Activated CD8-positive, alpha-beta memory T cell treated with anti-CD3 and anti-CD28 coated beads, Interleukin-2, amount 50 U/mL, for 24 hours (primary cell): ENCODE measurements at regions not wholly inside any gene's neighbourhood (a gene's known extent, or its start where the extent isn't known, plus 50 kb on each side); places are given as distances from the start of the nearest gene placed in this dataset.

Source experiments
- DNase-seq: peaks from one replicate; pipeline ENCODE4 v3.0.0-alpha.2; 2020; ENCODE audit errors: extremely low read depth

DNA sequence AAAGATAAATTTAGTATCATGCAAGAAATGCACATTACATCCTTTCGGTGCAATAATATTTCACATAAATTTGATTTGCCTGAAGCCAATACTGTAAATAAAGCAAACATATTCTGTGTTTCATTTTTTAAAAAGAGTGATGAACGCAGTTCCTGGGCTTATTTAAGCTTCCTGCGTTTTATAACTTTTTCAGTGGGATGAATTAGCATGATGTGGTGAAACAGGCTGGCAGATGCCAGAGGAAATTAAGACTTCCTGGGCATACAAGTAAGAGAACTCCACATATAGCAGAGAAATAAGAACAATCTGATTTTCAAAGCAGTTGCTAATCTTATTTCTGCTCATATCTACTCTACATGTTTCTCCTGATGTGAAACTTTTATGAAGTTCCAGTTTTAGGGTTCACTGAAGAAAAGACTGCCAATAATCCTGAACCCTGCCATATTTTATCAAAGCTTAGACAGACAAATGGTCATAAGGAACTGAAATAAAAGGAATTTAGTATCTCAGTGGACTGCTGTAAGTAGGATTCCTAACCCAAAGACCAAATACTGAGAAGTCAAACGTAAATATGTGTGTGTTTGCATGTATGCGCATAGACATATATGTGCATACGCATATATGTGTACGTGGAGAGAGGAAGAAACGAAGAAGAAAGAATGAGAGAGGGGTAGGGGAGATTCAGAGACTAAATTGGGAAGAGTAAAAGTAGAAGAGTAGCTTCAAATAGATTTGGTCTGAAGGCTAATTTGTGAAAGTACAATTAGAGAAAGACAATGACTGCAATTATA lies 628.6 kb upstream of the CCDC54 start:
- no peak for DNase-seq

DNA sequence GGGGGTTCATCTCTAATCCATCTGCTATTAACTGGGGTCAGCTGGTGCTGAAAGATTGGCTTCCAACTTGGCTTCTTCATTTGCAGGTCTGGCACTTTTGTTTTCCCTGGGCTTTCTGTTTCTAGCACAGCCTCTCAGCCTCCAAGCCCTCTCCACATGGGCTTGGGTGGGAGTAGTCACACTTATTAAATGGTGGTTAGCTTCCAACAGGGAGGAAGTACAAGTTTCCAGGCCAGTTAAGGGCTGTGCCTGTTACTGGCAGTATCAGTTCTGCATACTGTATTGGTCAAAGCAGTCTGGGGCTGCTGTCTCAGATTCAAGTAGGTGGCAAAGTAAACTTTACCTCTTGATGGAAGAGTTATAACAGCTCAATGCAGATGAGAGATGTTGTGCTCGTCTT lies 627.1 kb upstream of the CCDC54 start:
- no peak for DNase-seq

DNA sequence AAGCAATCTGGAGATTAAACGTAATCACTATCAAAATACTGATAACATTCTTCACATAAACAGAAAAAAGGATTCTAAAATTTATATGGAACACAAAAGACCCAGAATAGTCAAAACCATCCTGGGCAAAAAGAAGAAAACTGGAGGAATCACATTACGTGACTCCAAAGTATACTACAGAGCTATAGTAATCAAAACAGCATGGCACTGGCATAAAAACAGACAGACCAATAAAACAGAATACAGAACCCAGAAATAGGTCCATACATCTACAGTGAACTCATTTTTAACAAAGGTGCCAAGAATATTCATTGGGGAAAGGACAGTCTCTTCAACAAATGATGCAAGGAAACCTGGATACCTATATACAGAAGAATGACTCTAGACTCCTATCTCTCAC lies 621.9 kb upstream of the CCDC54 start:
- DNase-seq, result no peak

DNA sequence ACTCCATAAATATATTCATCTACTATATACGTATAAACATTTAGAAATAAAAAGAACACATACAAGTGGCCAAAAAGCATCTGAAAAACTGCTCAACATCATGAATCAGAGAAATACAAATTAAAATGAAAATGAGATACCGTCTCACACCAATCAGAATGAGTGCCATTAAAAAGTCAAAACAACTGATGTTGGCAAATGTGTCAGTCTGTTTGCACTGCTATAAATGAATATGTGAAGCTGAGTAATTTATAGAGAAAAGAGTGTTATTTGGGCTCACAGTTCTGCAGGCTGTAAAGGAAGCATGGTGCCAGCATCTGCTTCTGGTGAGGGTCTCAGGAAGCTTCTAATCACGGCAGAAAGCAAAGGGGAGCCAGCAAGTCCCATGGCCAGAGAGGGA lies 620.3 kb upstream of the CCDC54 start:
- no peak for DNase-seq

DNA sequence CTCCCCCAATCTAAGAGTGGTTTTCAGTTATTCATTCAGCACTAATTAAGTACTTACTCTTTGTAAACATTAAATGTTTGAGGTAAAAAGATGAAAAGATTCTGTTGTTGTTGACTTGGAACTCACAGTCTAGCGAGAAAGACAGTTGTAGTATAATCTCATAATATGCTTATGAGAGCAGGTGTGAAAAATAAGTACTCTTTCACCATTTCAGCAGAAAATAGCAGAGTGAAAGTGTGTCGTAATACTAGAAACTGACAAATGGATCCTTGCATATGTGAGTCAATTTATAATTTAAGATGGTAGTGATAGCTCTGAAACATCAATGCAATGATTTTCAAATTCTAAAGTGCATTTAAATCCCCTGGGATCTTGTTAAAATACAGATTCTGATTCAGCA lies 618.8 kb upstream of the CCDC54 start:
- no peak for DNase-seq

DNA sequence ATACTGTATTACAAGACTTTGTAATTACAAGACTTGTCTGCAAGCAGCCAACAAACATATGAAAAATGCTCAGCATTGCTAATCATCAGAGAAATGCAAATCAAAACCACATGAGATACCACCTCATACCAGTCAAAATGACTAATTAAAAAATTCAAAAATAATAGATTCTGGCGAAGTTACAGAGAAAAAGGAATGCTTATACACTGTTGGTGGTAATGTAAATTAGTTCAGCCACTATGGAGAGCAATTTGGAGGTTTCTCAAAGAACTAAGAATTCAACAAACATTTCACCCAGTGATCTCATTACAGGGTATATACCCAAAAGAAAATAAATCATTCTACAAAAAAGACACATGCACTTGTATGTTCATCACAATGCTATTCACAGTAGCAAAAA lies 617.5 kb upstream of the CCDC54 start:
- no peak for DNase-seq

DNA sequence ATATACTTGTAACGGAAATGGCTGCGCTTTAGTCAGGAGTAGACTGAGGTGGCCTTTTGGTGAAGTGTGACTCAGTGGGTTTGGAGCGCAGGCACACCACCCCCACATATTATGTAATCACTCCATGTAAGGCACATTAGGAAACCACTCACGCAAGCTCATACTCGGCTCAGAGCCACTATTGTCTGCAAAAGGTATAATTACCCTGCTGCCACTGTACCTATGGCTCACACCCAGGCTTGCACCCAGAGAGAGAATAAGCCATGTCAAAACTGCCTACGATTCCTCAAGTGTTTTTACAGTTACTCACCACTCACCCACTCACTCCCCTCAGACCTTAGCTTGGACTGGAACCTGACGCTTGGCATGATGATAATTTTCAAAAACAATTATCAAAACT lies 611.9 kb upstream of the CCDC54 start:
- no peak for DNase-seq

DNA sequence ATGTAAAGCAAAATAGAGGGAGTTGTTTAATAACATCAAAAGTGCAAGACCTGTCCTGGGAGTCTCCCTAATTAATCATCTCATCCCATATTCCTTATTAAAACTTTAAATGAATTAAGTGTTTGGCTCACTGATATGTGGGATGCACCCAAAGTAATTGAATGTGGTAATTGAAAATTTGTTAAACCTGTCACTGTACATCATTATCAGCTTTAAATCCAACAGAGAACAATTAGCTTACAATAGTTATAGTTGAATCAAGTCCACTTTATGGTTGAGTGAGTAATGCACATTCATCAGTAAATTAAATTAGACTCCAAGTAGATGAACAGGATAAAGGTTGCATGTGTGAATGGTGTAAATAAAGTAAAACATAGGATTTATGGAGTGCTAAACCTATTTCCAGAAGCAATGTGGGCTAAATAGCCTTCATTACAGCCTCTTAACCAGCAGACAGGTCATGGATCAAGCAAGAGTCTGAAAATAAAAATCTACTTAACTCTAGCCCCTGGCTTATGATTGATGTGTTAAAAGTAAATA lies 608.2 kb upstream of the CCDC54 start:
- DNase-seq, result no peak

DNA sequence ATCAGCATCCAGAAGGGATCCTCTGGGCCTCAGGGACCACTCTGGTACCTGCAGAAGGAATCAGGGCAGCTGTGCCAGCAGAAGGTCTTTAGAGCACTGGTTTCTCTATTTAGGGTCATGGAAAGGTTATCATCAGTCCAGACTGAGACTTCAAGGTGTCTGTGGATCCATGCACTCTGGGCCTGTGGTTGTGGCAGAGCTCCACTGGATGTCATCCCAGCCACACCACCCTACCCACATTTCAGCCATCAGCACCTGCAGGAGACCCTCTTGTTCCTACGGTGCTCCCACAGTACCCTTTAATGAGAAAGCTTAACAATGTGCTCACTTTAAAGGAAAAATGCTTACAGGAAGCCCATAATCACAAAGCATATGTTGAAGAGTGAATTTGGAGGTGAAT lies 603.4 kb upstream of the CCDC54 start:
- DNase-seq, result no peak

DNA sequence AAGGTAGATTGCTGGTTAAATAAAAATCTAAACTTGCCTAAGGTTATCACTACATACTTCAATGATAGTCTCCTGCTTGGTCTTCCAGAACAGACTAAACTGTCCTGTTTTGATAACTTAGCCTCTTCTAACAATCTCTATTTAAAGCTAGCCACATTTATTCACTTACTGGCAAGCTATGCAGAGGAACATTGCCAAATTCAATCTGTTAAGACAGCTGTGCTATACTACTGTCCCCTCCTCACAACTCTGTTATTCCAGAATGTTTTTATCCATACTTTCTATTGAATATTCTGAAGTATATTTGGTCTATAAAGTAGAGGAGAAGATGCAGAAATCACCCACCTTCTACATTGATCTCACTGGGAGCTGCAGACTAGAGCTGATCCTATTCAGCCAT lies 594.0 kb upstream of the CCDC54 start:
- no peak for DNase-seq

DNA sequence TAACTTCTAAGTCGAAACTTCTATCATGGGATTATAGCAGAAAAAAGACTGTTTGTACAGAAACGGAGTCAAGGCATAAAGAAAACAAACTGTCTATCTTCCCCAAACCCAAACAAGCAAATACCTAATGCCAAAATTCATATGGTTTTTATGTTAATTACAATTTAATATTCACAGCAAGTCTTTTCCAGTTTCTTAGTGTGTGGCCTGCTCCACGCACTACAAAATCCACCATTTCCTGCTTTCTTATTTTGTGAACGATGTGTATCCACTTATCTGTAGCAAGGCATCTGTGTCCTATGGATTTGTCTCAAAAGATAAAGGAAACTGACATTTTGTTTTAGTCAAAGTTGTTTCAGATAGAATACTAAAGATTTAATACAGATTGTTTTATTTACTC lies 588.0 kb upstream of the CCDC54 start:
- DNase-seq, result no peak

DNA sequence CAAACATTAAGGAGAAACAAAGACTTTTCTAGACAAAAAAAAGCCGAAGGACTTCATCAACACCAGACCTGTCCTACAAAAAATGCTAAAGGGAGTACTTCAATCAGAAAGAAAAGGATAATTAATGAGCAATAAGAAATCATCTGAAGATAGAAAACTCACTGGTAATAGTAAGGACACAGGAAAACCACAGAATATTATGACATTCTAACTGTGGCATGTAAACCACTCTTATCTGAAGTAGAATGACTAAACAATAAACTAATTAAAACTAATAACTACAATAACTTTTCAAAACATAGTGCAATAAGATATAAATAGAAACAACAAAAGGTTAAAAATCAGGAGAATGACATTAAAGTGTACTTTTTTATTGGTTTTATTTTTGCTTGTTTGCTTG lies 584.5 kb upstream of the CCDC54 start:
- DNase-seq, result no peak

DNA sequence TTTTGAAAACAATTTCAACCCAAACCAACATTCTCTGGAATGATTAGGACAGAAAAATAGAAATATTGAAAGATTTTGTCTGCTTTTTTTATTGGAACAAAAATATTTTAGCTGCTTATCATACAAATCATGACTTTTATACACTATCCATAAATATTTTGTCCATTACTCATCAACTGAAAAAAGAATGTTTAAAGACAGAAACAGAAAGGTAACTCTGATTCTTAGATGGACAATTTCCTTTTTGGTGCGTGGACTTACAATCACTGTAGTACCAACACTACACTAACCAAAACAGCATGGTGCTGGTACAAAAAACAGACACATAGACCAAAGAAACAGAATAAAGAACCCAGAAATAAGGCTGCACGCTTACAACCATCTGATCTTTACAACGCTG lies 582.8 kb upstream of the CCDC54 start:
- no peak for DNase-seq

DNA sequence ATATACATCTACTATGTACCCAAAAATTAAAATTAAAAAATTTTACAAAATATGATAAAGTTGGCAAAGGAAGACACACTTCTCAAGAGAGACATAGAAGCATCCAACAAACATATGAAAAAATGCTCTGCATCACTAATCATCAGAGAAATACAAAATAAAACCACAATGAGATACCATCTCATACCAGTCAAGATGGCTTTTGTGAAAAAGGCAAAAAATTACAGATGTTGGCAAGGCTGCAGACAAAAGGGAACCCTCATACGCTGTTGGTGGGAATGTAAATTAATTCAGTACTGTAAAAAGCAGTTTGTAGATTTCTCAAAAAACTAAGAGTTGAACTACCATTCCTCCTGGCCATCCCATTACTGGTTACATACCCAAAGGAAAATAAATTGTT lies 581.7 kb upstream of the CCDC54 start:
- DNase-seq, result no peak

DNA sequence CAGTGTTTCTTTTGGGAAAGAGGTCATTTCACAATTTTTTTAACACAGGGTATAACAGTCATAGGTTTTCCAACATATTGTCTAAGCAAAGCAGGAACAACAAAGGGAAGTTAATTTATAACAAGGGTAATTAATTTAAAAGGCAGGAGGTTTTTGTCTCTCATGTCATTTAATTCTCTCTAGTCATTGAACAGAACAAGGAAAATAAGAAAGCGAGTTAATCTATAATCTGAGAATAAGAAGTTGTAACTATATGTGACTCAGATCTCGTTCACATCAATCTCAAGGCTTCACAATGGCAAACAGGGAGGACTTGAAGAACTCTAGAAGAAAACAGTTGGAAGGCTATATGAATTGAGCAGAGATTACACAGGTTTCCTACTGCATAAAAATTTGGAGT lies 579.8 kb upstream of the CCDC54 start:
- no peak for DNase-seq

DNA sequence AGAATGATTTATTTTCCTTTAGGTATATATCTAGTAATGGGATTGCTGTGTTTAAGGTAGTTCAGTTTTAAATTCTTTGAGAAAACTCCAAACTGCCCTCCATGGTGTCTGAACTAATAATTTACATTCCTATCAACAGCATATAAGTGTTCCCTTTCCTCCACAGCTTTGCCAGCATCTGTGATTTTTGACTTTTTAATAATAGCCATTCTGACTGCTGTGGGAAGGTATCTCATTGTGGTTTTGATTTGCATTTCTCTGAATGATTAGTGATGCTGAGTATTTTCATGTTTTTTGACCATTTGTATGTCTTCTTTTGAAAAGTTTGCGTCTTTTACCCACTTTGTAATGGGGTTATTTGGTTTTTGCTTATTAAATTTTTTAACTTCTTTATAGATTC lies 571.6 kb upstream of the CCDC54 start:
- DNase-seq, result no peak

DNA sequence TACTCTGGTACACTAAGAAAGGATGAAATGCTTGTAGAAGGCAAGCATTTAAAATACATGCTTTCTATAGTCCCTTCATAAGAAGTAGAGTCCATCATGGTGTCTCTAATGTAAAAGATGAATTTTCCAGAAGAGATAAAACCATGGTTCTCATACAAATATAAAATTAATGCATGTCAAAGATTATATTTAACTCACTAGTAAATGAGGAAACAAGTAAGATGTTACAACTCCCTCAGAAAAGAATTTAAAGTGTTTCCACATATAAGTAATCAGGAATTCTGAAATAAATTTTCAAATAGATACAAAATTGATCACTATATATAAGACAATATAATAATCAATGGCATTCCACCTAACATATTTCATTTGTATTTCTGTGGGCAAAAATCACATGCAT lies 570.3 kb upstream of the CCDC54 start:
- DNase-seq, result no peak

DNA sequence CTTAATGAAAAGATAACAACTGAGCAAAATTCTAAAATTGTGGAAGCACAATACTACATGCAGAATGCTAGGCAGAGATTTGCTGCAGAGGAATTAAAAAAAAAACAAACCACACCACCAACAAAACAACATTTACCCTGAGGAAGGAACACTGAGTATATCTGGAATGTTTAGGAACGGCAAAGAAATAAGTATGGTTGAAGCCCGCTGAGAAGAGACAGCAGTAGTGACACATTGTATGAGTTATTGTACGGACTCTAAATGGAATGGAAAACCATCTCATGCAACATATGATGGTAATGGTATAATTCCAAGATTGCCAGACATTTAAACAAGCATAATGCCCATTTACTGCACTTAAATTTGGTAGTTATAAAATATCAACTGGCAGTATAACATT lies 568.2 kb upstream of the CCDC54 start:
- DNase-seq, result no peak

DNA sequence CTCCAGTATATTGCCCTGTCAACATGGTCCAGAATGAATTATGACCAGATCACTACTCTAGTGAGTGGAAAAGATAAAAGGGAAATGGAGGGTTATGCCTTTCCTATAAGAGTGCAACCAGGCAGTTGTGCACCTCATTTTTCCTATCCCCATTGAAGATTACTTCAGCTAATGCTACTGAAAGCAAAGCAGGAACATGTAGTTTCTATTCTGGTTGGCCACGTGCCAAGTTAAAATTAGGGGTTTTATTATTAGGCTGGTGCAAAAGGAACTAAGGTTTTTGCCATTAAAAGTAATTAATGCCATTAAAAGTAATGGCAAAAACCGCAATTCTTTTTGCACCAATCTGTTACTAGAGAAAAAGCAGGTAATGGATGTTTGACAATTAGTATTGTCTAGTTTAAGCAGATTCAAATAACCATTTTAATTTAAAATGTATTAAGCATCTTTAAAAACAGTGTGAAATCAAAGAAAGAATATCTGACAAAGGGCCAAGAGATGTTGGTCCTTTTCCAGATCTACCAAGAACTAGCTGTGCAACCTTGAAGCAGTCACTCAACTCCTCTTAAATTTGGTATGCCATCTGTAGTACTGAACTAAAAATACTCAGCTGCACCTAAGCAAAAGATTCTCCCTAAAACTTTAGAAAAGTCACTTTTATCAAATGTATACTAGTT lies 567.5 kb upstream of the CCDC54 start:
- DNase-seq, result no peak

DNA sequence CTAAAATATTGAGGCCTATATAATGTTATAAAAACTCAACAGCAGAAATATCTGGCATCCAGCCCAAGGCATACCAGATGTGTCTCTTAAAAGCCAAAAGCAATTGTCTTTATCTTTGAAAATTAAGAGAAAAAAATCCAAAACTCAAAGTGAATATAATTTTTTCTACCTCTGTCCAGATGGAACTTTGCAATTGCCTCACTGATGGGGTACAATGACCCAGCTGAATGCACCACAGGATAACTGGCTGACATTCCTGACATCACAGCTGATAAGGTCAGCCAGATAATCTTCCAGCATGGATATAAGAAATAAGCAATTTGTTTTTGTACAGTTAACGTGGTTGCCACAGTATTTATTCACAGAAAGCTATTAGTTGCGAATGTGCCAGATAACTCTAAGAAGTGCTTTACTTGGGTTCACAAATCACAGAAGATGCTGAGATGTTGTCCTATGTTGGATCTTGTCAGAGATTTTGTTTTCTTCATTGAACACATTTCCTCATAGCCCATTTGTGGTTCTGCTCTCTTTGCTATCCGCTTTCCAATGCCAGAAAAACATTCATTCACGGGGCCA lies 566.9 kb upstream of the CCDC54 start:
- DNase-seq, result no peak

DNA sequence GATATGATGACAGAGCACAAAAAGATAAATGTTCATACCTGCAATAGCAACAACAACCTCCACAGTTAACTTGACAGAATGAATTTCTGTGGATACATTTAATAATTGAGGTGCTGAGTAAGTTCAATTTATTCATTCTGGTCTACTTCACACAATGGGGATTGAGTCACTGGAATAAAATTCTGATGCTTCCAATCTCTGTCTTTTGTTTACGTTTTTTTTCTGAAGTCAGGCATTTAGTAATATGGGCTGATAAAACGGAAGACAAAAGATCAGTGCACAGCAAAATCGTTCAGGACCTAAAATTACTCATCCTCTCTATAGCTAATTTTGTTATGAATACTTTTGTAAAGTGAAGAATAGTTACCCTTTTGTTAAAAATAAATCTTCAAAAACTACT lies 565.9 kb upstream of the CCDC54 start:
- DNase-seq, result no peak

DNA sequence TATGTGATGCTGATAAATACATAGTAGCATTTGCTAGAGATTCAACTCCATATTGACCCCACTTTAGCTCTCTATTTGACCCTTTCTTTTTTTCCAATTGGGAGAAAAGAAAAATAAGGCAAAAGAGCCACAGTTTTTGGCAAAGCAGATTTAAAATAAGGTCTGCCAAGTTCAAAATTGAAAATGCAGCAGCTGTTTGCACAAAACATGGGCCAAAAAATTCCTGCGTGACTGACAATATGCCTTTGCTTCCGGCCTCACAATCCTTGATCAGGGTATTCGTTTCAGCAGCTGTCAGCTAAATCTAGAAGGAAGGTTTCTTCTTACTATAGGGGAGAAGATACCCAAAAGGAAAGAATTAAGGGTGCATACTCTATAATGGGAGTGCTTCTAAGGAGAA lies 563.5 kb upstream of the CCDC54 start:
- no peak for DNase-seq

DNA sequence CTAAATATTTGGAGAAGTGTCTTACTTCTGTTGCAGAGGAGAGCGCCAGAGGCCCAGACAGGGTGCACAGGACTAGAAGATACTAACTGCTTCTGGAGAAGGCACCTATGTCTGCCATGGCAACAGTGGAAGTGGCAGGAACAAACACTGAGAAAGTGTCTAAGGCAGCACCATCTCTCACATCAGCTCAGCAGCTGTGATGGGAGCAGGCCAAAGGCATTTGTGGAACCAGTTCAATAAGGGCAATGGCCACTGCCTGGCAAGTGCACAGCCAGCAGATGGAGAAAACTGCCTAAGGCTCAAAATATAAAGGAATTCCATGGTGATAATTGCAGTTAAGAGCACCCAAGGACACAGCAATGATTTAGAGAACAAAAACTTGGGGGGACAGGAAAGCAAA lies 563.0 kb upstream of the CCDC54 start:
- DNase-seq, result no peak
